Loucy (cell line): ENCODE measurements at regions not wholly inside any gene's neighbourhood (a gene's known extent, or its start where the extent isn't known, plus 50 kb on each side); places are given as distances from the start of the nearest gene placed in this dataset.

Experiments
- H2AFZ ChIP-seq: fragments of 200-600 bp; sonication (generic); 2 replicates; pipeline ENCODE4 v1.6.0; 2016; ENCODE audit warnings: antibody characterized with exemption, mild to moderate bottlenecking, low read length, moderate library complexity
- H3F3A ChIP-seq: fragments of 200-600 bp; 2 replicates; pipeline ENCODE4 v1.6.0; 2016; ENCODE audit warnings: antibody characterized with exemption, low read depth, mild to moderate bottlenecking
- H3K27me3 ChIP-seq: fragments of 200-600 bp; sonication (generic); 2 replicates; pipeline ENCODE4 v1.6.1; 2014; ENCODE audit warnings: low read length, mild to moderate bottlenecking; ENCODE audit not compliant: insufficient read depth, poor library complexity, severe bottlenecking
- H3K36me3 ChIP-seq: fragments of 200-600 bp; sonication (generic); 2 replicates; pipeline ENCODE4 v1.6.1; 2016; ENCODE audit warnings: low read length; ENCODE audit not compliant: insufficient read depth
- H3K4me1 ChIP-seq: fragments of 200-600 bp; sonication (generic); 2 replicates; pipeline ENCODE4 v1.5.1; 2014; ENCODE audit warnings: low read length, mild to moderate bottlenecking; ENCODE audit not compliant: insufficient read depth, poor library complexity, severe bottlenecking
- H3K4me2 ChIP-seq: fragments of 200-600 bp; sonication (generic); 2 replicates; pipeline ENCODE4 v1.6.0; 2014; ENCODE audit warnings: antibody characterized with exemption, low read length, low read depth, mild to moderate bottlenecking; ENCODE audit not compliant: poor library complexity, severe bottlenecking
- H3K4me3 ChIP-seq: fragments of 200-600 bp; sonication (generic); 2 replicates; pipeline ENCODE4 v1.5.1; 2014; ENCODE audit warnings: low read length, mild to moderate bottlenecking, mixed read lengths; ENCODE audit not compliant: poor library complexity, severe bottlenecking
- H3K79me2 ChIP-seq: fragments of 200-600 bp; sonication (generic); 2 replicates; pipeline ENCODE4 v1.6.1; 2014; ENCODE audit warnings: low read length; ENCODE audit not compliant: insufficient read depth
- H3K9ac ChIP-seq: fragments of 200-600 bp; sonication (generic); 2 replicates; pipeline ENCODE4 v1.6.0; 2014; ENCODE audit warnings: mild to moderate bottlenecking, low read depth, low read length, moderate library complexity; ENCODE audit not compliant: poor library complexity, severe bottlenecking
- H3K9me2 ChIP-seq: fragments of 200-600 bp; sonication (generic); replicated peaks from 2 replicates; pipeline ENCODE4 v1.6.1; 2016; ENCODE audit warnings: low read depth, low read length, mixed read lengths
- H3K9me3 ChIP-seq: fragments of 200-600 bp; sonication (generic); 2 replicates; pipeline ENCODE4 v1.6.1; 2014; ENCODE audit warnings: mild to moderate bottlenecking, antibody characterized with exemption, low read length, low read depth; ENCODE audit not compliant: insufficient read depth
- H4K20me1 ChIP-seq: fragments of 200-600 bp; sonication (generic); 2 replicates; pipeline ENCODE4 v1.6.0; 2014; ENCODE audit warnings: antibody characterized with exemption, low read length, mild to moderate bottlenecking; ENCODE audit not compliant: insufficient read depth, poor library complexity, severe bottlenecking
- EZH2phosphoT487 ChIP-seq: fragments of 200-600 bp; IDR thresholded peaks from 2 replicates; pipeline ENCODE4 v1.6.1; 2018; ENCODE audit warnings: antibody characterized with exemption, mild to moderate bottlenecking, moderate library complexity, borderline replicate concordance
- TF ChIP-seq, protein P1 (sequence below): fragments of 200-600 bp; sonication (generic); conservative IDR thresholded peaks from 2 replicates; pipeline ENCODE4 v1.5.1; 2014; ENCODE audit warnings: mild to moderate bottlenecking, antibody characterized with exemption, low read length

DNA sequence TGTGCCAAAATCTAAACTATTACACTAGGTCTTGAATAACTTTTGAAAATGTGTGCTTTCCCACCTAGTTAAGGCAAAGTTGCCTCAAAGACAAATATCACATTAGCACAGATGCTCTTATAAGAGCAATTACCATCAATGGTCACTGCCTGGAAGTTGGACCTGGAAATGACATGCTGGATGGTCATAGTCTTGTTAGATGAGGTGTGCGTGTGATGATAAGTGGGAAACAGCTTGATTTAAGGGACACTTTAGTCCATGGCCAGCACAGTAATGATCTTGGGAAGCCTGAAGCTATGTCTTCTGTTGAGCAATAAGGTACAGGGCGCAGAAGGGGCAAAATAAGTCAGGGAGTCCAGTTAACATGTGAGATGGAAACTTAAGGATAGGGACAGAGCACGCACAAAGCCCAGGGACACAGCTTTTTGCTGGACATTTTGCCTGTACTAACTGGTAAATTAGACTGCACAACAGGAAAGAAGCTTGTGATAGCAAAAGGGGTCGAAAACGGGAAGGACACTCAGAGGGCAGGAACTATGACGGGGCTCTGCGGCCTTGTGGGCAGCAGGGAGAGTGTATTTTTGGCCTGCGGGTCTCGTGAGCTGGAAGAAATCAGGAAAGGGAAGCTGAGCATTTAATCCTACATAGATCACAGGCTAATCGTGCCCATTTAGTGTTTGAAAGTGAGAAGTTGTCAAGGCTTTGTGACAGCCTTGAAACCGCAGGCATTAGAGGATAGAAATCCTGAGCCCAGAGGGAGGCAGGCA is 66.7 kb upstream of the BMP2 start:
- no peak overlapping the region for H3K4me3 ChIP-seq

DNA sequence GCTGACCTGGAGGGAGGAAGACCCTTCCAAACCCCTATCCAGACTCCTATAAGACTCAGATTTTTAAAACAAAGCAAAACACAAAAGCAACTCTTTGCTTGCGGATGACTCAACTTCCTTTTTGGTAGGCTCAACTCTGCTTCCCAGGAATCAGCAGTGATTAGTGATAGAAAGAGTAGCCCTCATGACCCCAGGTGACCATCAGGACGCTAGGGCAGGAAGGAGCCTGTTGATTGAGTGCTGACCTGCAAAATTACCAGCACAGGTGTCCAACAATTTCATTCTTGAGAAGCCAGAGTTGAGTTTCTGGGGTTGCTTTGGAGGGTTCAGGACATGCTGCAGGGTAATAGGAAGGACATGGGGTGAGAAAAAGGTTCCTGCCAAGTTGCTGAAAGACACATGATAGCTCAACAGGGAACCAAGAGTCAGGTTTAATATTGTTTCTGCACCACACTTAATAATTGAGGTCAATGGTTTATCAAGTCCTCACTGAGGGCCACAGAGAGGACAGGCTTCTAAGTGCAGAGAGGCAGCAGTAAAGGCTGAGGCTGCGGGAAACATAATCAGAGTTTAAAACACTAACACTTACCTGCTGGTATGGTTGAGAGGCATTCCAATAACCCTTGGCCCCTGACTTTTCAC is 67.4 kb upstream of the BMP2 start:
- no peaks in the 10 kb centered on the region for H3K9me2 ChIP-seq
- no peaks in the 10 kb centered on the region for H3K36me3 ChIP-seq
- H3K4me1 ChIP-seq = no peaks in the 10 kb centered on the region
- no peak overlapping the region for H3K4me2 ChIP-seq
- H3K9me3 ChIP-seq = no peaks in the 10 kb centered on the region
- H3F3A ChIP-seq = no peaks in the 10 kb centered on the region
- H3K9ac ChIP-seq = no peak overlapping the region
- TF ChIP-seq, protein P1, sequence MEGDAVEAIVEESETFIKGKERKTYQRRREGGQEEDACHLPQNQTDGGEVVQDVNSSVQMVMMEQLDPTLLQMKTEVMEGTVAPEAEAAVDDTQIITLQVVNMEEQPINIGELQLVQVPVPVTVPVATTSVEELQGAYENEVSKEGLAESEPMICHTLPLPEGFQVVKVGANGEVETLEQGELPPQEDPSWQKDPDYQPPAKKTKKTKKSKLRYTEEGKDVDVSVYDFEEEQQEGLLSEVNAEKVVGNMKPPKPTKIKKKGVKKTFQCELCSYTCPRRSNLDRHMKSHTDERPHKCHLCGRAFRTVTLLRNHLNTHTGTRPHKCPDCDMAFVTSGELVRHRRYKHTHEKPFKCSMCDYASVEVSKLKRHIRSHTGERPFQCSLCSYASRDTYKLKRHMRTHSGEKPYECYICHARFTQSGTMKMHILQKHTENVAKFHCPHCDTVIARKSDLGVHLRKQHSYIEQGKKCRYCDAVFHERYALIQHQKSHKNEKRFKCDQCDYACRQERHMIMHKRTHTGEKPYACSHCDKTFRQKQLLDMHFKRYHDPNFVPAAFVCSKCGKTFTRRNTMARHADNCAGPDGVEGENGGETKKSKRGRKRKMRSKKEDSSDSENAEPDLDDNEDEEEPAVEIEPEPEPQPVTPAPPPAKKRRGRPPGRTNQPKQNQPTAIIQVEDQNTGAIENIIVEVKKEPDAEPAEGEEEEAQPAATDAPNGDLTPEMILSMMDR = no peak
- TF ChIP-seq EZH2phosphoT487 = no peak
- no peaks in the 10 kb centered on the region for H3K27me3 ChIP-seq
- no peaks in the 10 kb centered on the region for H3K79me2 ChIP-seq
- H3K4me3 ChIP-seq = no peak overlapping the region
- no peak overlapping the region for H2AFZ ChIP-seq
- H4K20me1 ChIP-seq = no peaks in the 10 kb centered on the region

More for the DNA sequence above, 66.7 kb upstream of the BMP2 start:
- no peak for TF ChIP-seq EZH2phosphoT487
- TF ChIP-seq, protein P1 = no peak
- H3K9ac ChIP-seq = no peak overlapping the region
- H3K27me3 ChIP-seq = no peaks in the 10 kb centered on the region
- H4K20me1 ChIP-seq = no peaks in the 10 kb centered on the region
- no peaks in the 10 kb centered on the region for H3K9me3 ChIP-seq
- H2AFZ ChIP-seq = no peak overlapping the region
- no peaks in the 10 kb centered on the region for H3F3A ChIP-seq
- H3K9me2 ChIP-seq = no peaks in the 10 kb centered on the region
- H3K4me1 ChIP-seq = no peaks in the 10 kb centered on the region
- no peaks in the 10 kb centered on the region for H3K36me3 ChIP-seq
- H3K79me2 ChIP-seq = no peaks in the 10 kb centered on the region
- no peak overlapping the region for H3K4me2 ChIP-seq

DNA sequence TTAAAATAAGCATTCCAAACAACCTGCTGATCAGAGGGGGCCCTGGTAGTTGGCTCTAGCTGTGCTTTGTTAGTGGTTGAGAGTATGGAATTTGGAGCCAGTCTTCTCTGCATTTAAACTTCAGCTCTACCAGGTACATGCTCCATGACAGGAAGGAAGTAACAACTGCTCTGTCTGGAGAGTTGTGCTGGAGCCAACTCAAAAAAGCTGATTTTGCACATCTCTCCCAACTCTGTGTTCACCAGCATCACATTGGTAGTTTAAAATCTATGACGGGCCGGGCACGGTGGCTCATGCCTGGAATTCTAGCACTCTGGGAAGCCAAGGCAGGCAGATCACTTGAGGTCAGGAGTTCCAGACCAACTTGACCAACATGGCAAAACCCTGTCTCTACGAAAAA is 68.8 kb upstream of the BMP2 start:
- H4K20me1 ChIP-seq = no peaks in the 10 kb centered on the region
- H3K9me2 ChIP-seq = no peaks in the 10 kb centered on the region
- H2AFZ ChIP-seq = no peak overlapping the region
- no peaks in the 10 kb centered on the region for H3K27me3 ChIP-seq
- no peak overlapping the region for H3K4me3 ChIP-seq
- H3K79me2 ChIP-seq = no peaks in the 10 kb centered on the region
- no peak overlapping the region for H3K9ac ChIP-seq
- H3K4me2 ChIP-seq = no peak overlapping the region
- no peak for TF ChIP-seq EZH2phosphoT487
- TF ChIP-seq, protein P1 = no peak
- no peaks in the 10 kb centered on the region for H3K4me1 ChIP-seq
- no peaks in the 10 kb centered on the region for H3K9me3 ChIP-seq
- H3F3A ChIP-seq = no peaks in the 10 kb centered on the region
- H3K36me3 ChIP-seq = no peaks in the 10 kb centered on the region
